Keratinocyte (primary cell): ENCODE measurements at regions not wholly inside any gene's neighbourhood (a gene's known extent, or its start where the extent isn't known, plus 50 kb on each side); places are given as distances from the start of the nearest gene placed in this dataset.

Source experiments
- DNase-seq: peaks from one replicate; pipeline ENCODE4 v3.0.0-alpha.2; 2011; ENCODE audit warnings: low read depth, missing footprints, low spot score
- FAIRE-seq: peaks from 2 replicates; lab custom pipeline; 2011; peaks lifted over from hg19 to GRCh38; lab: Jason Lieb, UNC
- H2AFZ ChIP-seq: 2 replicates; pipeline ENCODE4 v1.6.0; 2012; ENCODE audit warnings: low read length, control low read depth, inconsistent platforms; ENCODE audit not compliant: control insufficient read depth
- H3K27ac ChIP-seq: 2 replicates; pipeline ENCODE4 v1.5.1; 2011; ENCODE audit warnings: low read length; ENCODE audit not compliant: control insufficient read depth, insufficient read depth
- H3K27me3 ChIP-seq: 3 replicates; pipeline ENCODE4 v1.6.0; 2011; ENCODE audit warnings: low read length; ENCODE audit not compliant: control insufficient read depth, insufficient read depth; ENCODE audit errors: extremely low read depth
- H3K36me3 ChIP-seq, 2 experiments: 2 replicates in 1 of 2; 3 replicates in 1 of 2; pipeline ENCODE4 v1.5.1; 2011; ENCODE audit warnings: low read length in 2 of 2, mild to moderate bottlenecking in 1 of 2; ENCODE audit not compliant: control insufficient read depth in 2 of 2, insufficient read depth in 2 of 2; ENCODE audit errors: extremely low read depth in 1 of 2
- H3K4me1 ChIP-seq: 3 replicates; pipeline ENCODE4 v1.5.1; 2011; ENCODE audit warnings: low read length; ENCODE audit not compliant: control insufficient read depth, insufficient read depth; ENCODE audit errors: extremely low read depth
- H3K4me2 ChIP-seq: 3 replicates; pipeline ENCODE4 v1.6.0; 2011; ENCODE audit warnings: low read depth, low read length; ENCODE audit not compliant: control insufficient read depth, insufficient read depth; ENCODE audit errors: extremely low read depth
- H3K4me3 ChIP-seq, 3 experiments: fragments of 200-600 bp in 1 of 3; sonication (generic) in 1 of 3; 2 replicates in 2 of 3; 3 replicates in 1 of 3; pipeline ENCODE4 v1.5.1; 2011 to 2016; ENCODE audit warnings: low read length in 3 of 3, mild to moderate bottlenecking in 3 of 3, control low read depth in 2 of 3, inconsistent platforms in 1 of 3, low read depth in 1 of 3, mixed read lengths in 1 of 3, mixed run types in 1 of 3, moderate library complexity in 1 of 3; ENCODE audit not compliant: control insufficient read depth in 2 of 3, insufficient read depth in 2 of 3; ENCODE audit errors: extremely low read depth in 1 of 3
- H3K79me2 ChIP-seq: 2 replicates; pipeline ENCODE4 v1.6.0; 2012; ENCODE audit warnings: low read length; ENCODE audit not compliant: control insufficient read depth, insufficient read depth
- H3K9ac ChIP-seq: 3 replicates; pipeline ENCODE4 v1.6.0; 2011; ENCODE audit warnings: low read length; ENCODE audit not compliant: control insufficient read depth, insufficient read depth; ENCODE audit errors: extremely low read depth
- H3K9me1 ChIP-seq: 3 replicates; pipeline ENCODE4 v1.6.0; 2011; ENCODE audit warnings: low read length; ENCODE audit not compliant: control insufficient read depth, insufficient read depth; ENCODE audit errors: extremely low read depth
- H3K9me3 ChIP-seq: 2 replicates; pipeline ENCODE4 v1.5.1; 2012; ENCODE audit warnings: low read depth, low read length; ENCODE audit not compliant: control insufficient read depth
- H4K20me1 ChIP-seq: 3 replicates; pipeline ENCODE4 v1.6.0; 2011; ENCODE audit warnings: low read length; ENCODE audit not compliant: control insufficient read depth, insufficient read depth; ENCODE audit errors: extremely low read depth
- EZH2 ChIP-seq: IDR thresholded peaks from one replicate; pipeline ENCODE4 v1.6.1; 2012; ENCODE audit warnings: inconsistent platforms, mild to moderate bottlenecking, low read length, moderate library complexity
- dilution Hi-C: fragments of 300-500 bp; cut with MboI; formaldehyde crosslinking; loops from one replicate; pipeline ENCODE4 v1.7.0; 2020; ENCODE audit warnings: low sequenced_read_pairs; ENCODE audit not compliant: extremely low pct_ligation_motif_present
- TF ChIP-seq, protein P1 (sequence below), 3 experiments: IDR thresholded peaks in 1 of 3; conservative IDR thresholded peaks in 1 of 3; optimal IDR thresholded peaks in 1 of 3; 2 replicates in 2 of 3; 3 replicates in 1 of 3; pipeline versions ENCODE3 to v1.5.1; 2011; ENCODE audit warnings: low read length in 3 of 3, mild to moderate bottlenecking in 3 of 3, moderate library complexity in 2 of 3, control low read depth in 1 of 3, inconsistent platforms in 1 of 3; ENCODE audit not compliant: insufficient read depth in 2 of 3; ENCODE audit errors: extremely low read depth in 1 of 3

- Histone ChIP-seq H3K9ac (no peak overlapping the region), H3K9me3 (no peaks in the 10 kb centered on the region), H3K79me2 (no peaks in the 10 kb centered on the region), H3K27ac (no peak overlapping the region), H3K36me3 (no peaks in the 10 kb centered on the region), H3K4me1 (no peaks in the 10 kb centered on the region), H3K27me3 (peaks cover 4% of the 10 kb centered on the region), H2AFZ (no peak overlapping the region), H3K9me1 (no peaks in the 10 kb centered on the region), H3K4me2 (no peak overlapping the region), H4K20me1 (no peaks in the 10 kb centered on the region), H3K4me3 (no peak overlapping the region)
- FAIRE-seq (no peak), DNase-seq (no peak)
- TF ChIP-seq, protein P1, sequence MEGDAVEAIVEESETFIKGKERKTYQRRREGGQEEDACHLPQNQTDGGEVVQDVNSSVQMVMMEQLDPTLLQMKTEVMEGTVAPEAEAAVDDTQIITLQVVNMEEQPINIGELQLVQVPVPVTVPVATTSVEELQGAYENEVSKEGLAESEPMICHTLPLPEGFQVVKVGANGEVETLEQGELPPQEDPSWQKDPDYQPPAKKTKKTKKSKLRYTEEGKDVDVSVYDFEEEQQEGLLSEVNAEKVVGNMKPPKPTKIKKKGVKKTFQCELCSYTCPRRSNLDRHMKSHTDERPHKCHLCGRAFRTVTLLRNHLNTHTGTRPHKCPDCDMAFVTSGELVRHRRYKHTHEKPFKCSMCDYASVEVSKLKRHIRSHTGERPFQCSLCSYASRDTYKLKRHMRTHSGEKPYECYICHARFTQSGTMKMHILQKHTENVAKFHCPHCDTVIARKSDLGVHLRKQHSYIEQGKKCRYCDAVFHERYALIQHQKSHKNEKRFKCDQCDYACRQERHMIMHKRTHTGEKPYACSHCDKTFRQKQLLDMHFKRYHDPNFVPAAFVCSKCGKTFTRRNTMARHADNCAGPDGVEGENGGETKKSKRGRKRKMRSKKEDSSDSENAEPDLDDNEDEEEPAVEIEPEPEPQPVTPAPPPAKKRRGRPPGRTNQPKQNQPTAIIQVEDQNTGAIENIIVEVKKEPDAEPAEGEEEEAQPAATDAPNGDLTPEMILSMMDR (optimal IDR thresholded peaks at IDR 0.05 in 1 of 3, IDR thresholded peaks at IDR 0.05 in 1 of 3, conservative IDR thresholded peaks at IDR 0.05 in 1 of 3; ENCODE audit: extremely low read depth in 1 of 3, insufficient read depth in 2 of 3, low read length in 3 of 3), result no peak
- TF ChIP-seq EZH2, result no peak
- dilution Hi-C loops, result no loop called here
Measured at GRCh38 chr2:41846962-41847361, 200.9 kb upstream of the PKDCC start.

GRCh38 chr2:41847744-41848441 is 199.9 kb upstream of the PKDCC start:
- no peaks in the 10 kb centered on the region for H4K20me1 ChIP-seq
- no peaks in the 10 kb centered on the region for H3K9me1 ChIP-seq
- no peak overlapping the region for H3K27ac ChIP-seq
- FAIRE-seq, result no peak
- no peak overlapping the region for H3K4me3 ChIP-seq
- no peak overlapping the region for H2AFZ ChIP-seq
- no peak for DNase-seq
- no peaks in the 10 kb centered on the region for H3K79me2 ChIP-seq
- no peaks in the 10 kb centered on the region for H3K4me1 ChIP-seq
- no peak overlapping the region for H3K9ac ChIP-seq
- TF ChIP-seq EZH2, result no peak
- TF ChIP-seq, protein P1 (optimal IDR thresholded peaks at IDR 0.05 in 1 of 3, IDR thresholded peaks at IDR 0.05 in 1 of 3, conservative IDR thresholded peaks at IDR 0.05 in 1 of 3; ENCODE audit: extremely low read depth in 1 of 3, insufficient read depth in 2 of 3, low read length in 3 of 3), result no peak
- H3K4me2 ChIP-seq, result no peak overlapping the region
- no peaks in the 10 kb centered on the region for H3K36me3 ChIP-seq
- dilution Hi-C loops, result no loop called here
- peaks cover 4% of the 10 kb centered on the region for H3K27me3 ChIP-seq
- no peaks in the 10 kb centered on the region for H3K9me3 ChIP-seq
